ENCODE measurements at regions not wholly inside any gene's neighbourhood (a gene's known extent, or its start where the extent isn't known, plus 50 kb on each side); places are given as distances from the start of the nearest gene placed in this dataset.

DNA sequence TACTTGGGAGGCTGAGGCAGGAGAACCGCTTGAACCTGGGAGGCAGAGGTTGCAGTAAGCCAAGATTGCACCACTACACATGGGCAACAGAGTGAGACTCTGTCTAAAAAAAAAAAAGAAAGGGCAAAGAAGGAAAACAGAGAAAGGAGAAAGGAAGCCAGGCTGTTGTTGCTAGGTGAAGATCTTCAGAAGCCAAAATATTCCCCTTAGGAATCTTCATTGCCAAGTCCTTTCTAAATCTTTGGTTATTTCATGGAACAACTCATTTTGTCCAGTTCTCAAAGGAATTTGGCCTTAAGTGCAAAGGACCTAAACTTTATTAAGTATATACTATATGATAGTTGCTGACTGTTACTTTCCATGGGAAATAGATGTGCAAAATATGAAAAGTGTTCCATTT, 59.2 kb upstream of the OSBPL11 start (continued):
- TF ChIP-seq, protein P1, sequence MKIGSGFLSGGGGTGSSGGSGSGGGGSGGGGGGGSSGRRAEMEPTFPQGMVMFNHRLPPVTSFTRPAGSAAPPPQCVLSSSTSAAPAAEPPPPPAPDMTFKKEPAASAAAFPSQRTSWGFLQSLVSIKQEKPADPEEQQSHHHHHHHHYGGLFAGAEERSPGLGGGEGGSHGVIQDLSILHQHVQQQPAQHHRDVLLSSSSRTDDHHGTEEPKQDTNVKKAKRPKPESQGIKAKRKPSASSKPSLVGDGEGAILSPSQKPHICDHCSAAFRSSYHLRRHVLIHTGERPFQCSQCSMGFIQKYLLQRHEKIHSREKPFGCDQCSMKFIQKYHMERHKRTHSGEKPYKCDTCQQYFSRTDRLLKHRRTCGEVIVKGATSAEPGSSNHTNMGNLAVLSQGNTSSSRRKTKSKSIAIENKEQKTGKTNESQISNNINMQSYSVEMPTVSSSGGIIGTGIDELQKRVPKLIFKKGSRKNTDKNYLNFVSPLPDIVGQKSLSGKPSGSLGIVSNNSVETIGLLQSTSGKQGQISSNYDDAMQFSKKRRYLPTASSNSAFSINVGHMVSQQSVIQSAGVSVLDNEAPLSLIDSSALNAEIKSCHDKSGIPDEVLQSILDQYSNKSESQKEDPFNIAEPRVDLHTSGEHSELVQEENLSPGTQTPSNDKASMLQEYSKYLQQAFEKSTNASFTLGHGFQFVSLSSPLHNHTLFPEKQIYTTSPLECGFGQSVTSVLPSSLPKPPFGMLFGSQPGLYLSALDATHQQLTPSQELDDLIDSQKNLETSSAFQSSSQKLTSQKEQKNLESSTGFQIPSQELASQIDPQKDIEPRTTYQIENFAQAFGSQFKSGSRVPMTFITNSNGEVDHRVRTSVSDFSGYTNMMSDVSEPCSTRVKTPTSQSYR (CRISPR knock-in tag; IDR thresholded peaks at IDR 0.05), result no peak
- no peak for TF ChIP-seq TEAD4 (CRISPR knock-in tag; IDR thresholded peaks at IDR 0.05)
- TF ChIP-seq, protein P2, sequence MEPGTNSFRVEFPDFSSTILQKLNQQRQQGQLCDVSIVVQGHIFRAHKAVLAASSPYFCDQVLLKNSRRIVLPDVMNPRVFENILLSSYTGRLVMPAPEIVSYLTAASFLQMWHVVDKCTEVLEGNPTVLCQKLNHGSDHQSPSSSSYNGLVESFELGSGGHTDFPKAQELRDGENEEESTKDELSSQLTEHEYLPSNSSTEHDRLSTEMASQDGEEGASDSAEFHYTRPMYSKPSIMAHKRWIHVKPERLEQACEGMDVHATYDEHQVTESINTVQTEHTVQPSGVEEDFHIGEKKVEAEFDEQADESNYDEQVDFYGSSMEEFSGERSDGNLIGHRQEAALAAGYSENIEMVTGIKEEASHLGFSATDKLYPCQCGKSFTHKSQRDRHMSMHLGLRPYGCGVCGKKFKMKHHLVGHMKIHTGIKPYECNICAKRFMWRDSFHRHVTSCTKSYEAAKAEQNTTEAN (CRISPR knock-in tag; IDR thresholded peaks at IDR 0.05), result no peak
- TF ChIP-seq GRHL2 (CRISPR knock-in tag; IDR thresholded peaks at IDR 0.05; ENCODE audit: insufficient replicate concordance, severe bottlenecking), result no peak
- TF ChIP-seq ZNF219 (CRISPR knock-in tag; IDR thresholded peaks at IDR 0.05; ENCODE audit: borderline replicate concordance), result no peak
- TF ChIP-seq ZNF232 (CRISPR knock-in tag; IDR thresholded peaks at IDR 0.05), result no peak
- TF ChIP-seq ZNF396 (CRISPR knock-in tag; IDR thresholded peaks at IDR 0.05; ENCODE audit: borderline replicate concordance), result no peak
- TF ChIP-seq, protein P3, sequence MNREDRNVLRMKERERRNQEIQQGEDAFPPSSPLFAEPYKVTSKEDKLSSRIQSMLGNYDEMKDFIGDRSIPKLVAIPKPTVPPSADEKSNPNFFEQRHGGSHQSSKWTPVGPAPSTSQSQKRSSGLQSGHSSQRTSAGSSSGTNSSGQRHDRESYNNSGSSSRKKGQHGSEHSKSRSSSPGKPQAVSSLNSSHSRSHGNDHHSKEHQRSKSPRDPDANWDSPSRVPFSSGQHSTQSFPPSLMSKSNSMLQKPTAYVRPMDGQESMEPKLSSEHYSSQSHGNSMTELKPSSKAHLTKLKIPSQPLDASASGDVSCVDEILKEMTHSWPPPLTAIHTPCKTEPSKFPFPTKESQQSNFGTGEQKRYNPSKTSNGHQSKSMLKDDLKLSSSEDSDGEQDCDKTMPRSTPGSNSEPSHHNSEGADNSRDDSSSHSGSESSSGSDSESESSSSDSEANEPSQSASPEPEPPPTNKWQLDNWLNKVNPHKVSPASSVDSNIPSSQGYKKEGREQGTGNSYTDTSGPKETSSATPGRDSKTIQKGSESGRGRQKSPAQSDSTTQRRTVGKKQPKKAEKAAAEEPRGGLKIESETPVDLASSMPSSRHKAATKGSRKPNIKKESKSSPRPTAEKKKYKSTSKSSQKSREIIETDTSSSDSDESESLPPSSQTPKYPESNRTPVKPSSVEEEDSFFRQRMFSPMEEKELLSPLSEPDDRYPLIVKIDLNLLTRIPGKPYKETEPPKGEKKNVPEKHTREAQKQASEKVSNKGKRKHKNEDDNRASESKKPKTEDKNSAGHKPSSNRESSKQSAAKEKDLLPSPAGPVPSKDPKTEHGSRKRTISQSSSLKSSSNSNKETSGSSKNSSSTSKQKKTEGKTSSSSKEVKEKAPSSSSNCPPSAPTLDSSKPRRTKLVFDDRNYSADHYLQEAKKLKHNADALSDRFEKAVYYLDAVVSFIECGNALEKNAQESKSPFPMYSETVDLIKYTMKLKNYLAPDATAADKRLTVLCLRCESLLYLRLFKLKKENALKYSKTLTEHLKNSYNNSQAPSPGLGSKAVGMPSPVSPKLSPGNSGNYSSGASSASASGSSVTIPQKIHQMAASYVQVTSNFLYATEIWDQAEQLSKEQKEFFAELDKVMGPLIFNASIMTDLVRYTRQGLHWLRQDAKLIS (CRISPR knock-in tag; IDR thresholded peaks at IDR 0.05; ENCODE audit: borderline replicate concordance), result no peak
- TF ChIP-seq HMGA2 (CRISPR knock-in tag; IDR thresholded peaks at IDR 0.05), result no peak
- TF ChIP-seq IRF2 (CRISPR knock-in tag; IDR thresholded peaks at IDR 0.05; ENCODE audit: borderline replicate concordance, low read depth), result no peak
- TF ChIP-seq, protein P4, sequence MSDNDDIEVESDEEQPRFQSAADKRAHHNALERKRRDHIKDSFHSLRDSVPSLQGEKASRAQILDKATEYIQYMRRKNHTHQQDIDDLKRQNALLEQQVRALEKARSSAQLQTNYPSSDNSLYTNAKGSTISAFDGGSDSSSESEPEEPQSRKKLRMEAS (CRISPR knock-in tag; IDR thresholded peaks at IDR 0.05), result no peak
- no peak for TF ChIP-seq MYBL2 (CRISPR knock-in tag; IDR thresholded peaks at IDR 0.05)
- TF ChIP-seq CREM (CRISPR knock-in tag; IDR thresholded peaks at IDR 0.05), result no peak

DNA sequence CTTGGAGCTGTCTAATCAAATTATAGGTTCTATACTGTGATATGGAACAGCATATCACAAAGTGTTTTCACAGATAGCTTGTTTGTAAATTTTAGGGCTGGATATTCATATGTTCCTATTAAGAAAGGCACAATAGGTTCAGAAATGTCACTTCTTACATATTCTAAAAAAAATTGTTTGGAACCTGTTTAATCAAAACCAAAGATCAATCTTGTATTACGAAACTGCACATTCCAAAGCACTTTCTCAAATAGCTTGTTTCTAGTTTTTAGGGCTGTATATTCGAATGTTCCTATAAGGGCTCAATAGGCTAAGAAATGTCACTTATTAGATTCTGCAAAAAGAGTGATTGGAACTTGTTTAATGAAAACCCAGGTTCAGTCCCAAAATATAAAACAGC, 67.4 kb upstream of the OSBPL11 start:
- no peak overlapping the region for H3K27ac Mint-ChIP-seq
- no peaks in the 10 kb centered on the region for H3K4me1 Mint-ChIP-seq
- H3K9me3 Mint-ChIP-seq, result no peaks in the 10 kb centered on the region
- no peaks in the 10 kb centered on the region for H3K36me3 Mint-ChIP-seq
- H3K27me3 Mint-ChIP-seq (ENCODE audit: low read depth), result no peaks in the 10 kb centered on the region; the same call in 1 of the 2 replicates
- ATAC-seq (no peak), DNase-seq (ENCODE audit: low spot score) (no peak)
- H3K4me3 Mint-ChIP-seq, result no peak overlapping the region
- POLR2A ChIA-PET, result no interaction called here
- CTCF ChIA-PET, result no interaction called here
- TF ChIP-seq, protein P5, sequence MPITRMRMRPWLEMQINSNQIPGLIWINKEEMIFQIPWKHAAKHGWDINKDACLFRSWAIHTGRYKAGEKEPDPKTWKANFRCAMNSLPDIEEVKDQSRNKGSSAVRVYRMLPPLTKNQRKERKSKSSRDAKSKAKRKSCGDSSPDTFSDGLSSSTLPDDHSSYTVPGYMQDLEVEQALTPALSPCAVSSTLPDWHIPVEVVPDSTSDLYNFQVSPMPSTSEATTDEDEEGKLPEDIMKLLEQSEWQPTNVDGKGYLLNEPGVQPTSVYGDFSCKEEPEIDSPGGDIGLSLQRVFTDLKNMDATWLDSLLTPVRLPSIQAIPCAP (CRISPR knock-in tag; IDR thresholded peaks at IDR 0.05), result no peak
- TF ChIP-seq ZNF423 (CRISPR knock-in tag; IDR thresholded peaks at IDR 0.05), result no peak
- TF ChIP-seq FOXJ3 (CRISPR knock-in tag; IDR thresholded peaks at IDR 0.05; ENCODE audit: borderline replicate concordance), result no peak
- no peak for TF ChIP-seq MYBL2 (CRISPR knock-in tag; IDR thresholded peaks at IDR 0.05)
- TF ChIP-seq GRHL2 (CRISPR knock-in tag; IDR thresholded peaks at IDR 0.05; ENCODE audit: insufficient replicate concordance, severe bottlenecking), result no peak
- no peak for TF ChIP-seq ZNF263 (CRISPR knock-in tag; IDR thresholded peaks at IDR 0.05; ENCODE audit: low read depth)
- no peak for TF ChIP-seq FOXP1 (CRISPR knock-in tag; IDR thresholded peaks at IDR 0.05; ENCODE audit: borderline replicate concordance)
- TF ChIP-seq, protein P6, sequence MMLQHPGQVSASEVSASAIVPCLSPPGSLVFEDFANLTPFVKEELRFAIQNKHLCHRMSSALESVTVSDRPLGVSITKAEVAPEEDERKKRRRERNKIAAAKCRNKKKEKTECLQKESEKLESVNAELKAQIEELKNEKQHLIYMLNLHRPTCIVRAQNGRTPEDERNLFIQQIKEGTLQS (CRISPR knock-in tag; conservative IDR thresholded peaks at IDR 0.05), result no peak
- no peak for TF ChIP-seq ZNF317 (CRISPR knock-in tag; IDR thresholded peaks at IDR 0.05; ENCODE audit: borderline replicate concordance, low read depth)
- TF ChIP-seq, protein P7, sequence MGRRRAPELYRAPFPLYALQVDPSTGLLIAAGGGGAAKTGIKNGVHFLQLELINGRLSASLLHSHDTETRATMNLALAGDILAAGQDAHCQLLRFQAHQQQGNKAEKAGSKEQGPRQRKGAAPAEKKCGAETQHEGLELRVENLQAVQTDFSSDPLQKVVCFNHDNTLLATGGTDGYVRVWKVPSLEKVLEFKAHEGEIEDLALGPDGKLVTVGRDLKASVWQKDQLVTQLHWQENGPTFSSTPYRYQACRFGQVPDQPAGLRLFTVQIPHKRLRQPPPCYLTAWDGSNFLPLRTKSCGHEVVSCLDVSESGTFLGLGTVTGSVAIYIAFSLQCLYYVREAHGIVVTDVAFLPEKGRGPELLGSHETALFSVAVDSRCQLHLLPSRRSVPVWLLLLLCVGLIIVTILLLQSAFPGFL (CRISPR knock-in tag; IDR thresholded peaks at IDR 0.05; ENCODE audit: borderline replicate concordance), result no peak
- TF ChIP-seq, protein P8, sequence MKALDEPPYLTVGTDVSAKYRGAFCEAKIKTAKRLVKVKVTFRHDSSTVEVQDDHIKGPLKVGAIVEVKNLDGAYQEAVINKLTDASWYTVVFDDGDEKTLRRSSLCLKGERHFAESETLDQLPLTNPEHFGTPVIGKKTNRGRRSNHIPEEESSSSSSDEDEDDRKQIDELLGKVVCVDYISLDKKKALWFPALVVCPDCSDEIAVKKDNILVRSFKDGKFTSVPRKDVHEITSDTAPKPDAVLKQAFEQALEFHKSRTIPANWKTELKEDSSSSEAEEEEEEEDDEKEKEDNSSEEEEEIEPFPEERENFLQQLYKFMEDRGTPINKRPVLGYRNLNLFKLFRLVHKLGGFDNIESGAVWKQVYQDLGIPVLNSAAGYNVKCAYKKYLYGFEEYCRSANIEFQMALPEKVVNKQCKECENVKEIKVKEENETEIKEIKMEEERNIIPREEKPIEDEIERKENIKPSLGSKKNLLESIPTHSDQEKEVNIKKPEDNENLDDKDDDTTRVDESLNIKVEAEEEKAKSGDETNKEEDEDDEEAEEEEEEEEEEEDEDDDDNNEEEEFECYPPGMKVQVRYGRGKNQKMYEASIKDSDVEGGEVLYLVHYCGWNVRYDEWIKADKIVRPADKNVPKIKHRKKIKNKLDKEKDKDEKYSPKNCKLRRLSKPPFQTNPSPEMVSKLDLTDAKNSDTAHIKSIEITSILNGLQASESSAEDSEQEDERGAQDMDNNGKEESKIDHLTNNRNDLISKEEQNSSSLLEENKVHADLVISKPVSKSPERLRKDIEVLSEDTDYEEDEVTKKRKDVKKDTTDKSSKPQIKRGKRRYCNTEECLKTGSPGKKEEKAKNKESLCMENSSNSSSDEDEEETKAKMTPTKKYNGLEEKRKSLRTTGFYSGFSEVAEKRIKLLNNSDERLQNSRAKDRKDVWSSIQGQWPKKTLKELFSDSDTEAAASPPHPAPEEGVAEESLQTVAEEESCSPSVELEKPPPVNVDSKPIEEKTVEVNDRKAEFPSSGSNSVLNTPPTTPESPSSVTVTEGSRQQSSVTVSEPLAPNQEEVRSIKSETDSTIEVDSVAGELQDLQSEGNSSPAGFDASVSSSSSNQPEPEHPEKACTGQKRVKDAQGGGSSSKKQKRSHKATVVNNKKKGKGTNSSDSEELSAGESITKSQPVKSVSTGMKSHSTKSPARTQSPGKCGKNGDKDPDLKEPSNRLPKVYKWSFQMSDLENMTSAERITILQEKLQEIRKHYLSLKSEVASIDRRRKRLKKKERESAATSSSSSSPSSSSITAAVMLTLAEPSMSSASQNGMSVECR (CRISPR knock-in tag; IDR thresholded peaks at IDR 0.05; ENCODE audit: borderline replicate concordance), result no peak
